Large intestine (tissue), 3 donors: ENCODE measurements at regions not wholly inside any gene's neighbourhood (a gene's known extent, or its start where the extent isn't known, plus 50 kb on each side); places are given as distances from the start of the nearest gene placed in this dataset.
"Not testable (repeated sequence)": the region's sequence is repeated elsewhere in the genome, so short reads cannot be mapped to it uniquely, and the experiment has no call there.

ENCODE experiments used
- DNase-seq, 2 donors: peaks; one replicate each; pipeline versions ENCODE4 v3.0.0 to v3.0.0-alpha.2; 2013
- H3K27ac ChIP-seq: one replicate; pipeline ENCODE4 v1.5.1; 2013; ENCODE audit warnings: low read length
- H3K27me3 ChIP-seq: 2 replicates; pipeline ENCODE4 v1.6.1; 2013; ENCODE audit warnings: low read length; ENCODE audit not compliant: control insufficient read depth, insufficient read depth
- H3K36me3 ChIP-seq: 2 replicates; pipeline ENCODE4 v1.6.1; 2013; ENCODE audit warnings: low read length; ENCODE audit not compliant: control insufficient read depth, insufficient read depth
- H3K4me1 ChIP-seq: one replicate; pipeline ENCODE4 v1.6.1; 2013; ENCODE audit warnings: low read length; ENCODE audit not compliant: control insufficient read depth, insufficient read depth
- H3K4me3 ChIP-seq: one replicate; pipeline ENCODE4 v1.5.1; 2013; ENCODE audit warnings: low read length
- H3K9me3 ChIP-seq: one replicate; pipeline ENCODE4 v1.6.1; 2013; ENCODE audit warnings: mild to moderate bottlenecking, low read depth, low read length, moderate library complexity; ENCODE audit not compliant: control insufficient read depth
- WGBS: methylation state at CpG from one replicate; pipeline ENCODE4 v1.1.5; 2013; ENCODE audit warnings: low lambda C conversion rate; ENCODE audit not compliant: insufficient coverage; 5-methylcytosine and 5-hydroxymethylcytosine counted together

- DNase-seq = no peak
- Histone ChIP-seq H3K4me1 (no peaks in the 10 kb centered on the region), H3K27ac (no peak overlapping the region), H3K36me3 (no peaks in the 10 kb centered on the region), H3K4me3 (no peak overlapping the region), H3K27me3 (no peaks in the 10 kb centered on the region), H3K9me3 (no peaks in the 10 kb centered on the region)
- no CpG with 5 or more reads among the region's 2 CpGs for WGBS
Observed at GRCh38 chr15:87660251-87661129, 596.0 kb downstream of the NTRK3 start.

DNA sequence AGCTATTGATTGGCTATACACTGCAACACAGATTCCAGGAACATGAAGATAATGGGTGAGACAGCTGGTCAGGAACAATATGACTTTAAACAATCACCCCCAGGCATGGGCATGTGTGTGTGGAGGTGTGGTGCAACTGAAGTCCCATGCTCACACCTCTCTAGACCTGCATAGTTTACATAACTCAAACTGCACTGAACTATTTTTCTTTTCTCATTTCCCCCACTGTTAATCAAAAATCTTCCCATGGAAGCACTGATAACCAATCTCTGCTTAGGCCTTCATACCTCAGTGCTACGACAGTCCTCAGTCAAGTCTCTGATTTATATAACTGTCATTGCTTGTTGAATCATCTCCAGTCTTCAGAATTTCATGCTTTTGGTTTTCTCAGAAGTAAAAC is 600.2 kb downstream of the NTRK3 start:
- H3K27me3 ChIP-seq = no peaks in the 10 kb centered on the region
- H3K9me3 ChIP-seq = no peaks in the 10 kb centered on the region
- no peak for DNase-seq
- no peaks in the 10 kb centered on the region for H3K36me3 ChIP-seq
- H3K27ac ChIP-seq = no peak overlapping the region
- no peaks in the 10 kb centered on the region for H3K4me1 ChIP-seq
- no peak overlapping the region for H3K4me3 ChIP-seq
- 100% methylated on average over 1 of the region's 1 CpG for WGBS

DNA sequence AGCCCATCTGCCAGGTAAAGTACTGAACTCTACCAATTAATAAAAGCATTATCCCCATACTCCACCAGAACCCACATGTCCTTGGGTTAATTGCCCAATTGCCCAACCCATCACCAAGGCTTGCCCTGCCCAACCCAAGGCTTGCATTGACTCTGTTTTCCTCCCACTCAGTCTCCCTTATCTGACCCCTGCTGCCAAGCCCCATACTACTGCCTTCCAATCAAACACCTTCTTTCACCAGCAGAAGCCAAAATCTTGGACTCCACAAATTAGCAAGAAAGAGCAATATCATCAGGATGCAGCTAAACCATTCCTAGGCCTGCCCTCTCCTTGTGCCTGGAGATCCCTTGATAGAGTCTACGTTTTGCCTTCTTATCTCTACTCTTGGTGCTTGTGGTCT is 602.9 kb downstream of the NTRK3 start:
- no peak for DNase-seq
- Histone ChIP-seq H3K27ac (no peak overlapping the region), H3K9me3 (no peaks in the 10 kb centered on the region), H3K4me3 (no peak overlapping the region), H3K27me3 (no peaks in the 10 kb centered on the region), H3K4me1 (no peaks in the 10 kb centered on the region), H3K36me3 (no peaks in the 10 kb centered on the region)
- WGBS = no CpG with 5 or more reads among the region's 1 CpG

GRCh38 chr15:87649175-87649574 is 607.4 kb downstream of the NTRK3 start:
- 84% methylated on average over 3 of the region's 4 CpGs for WGBS
- Histone ChIP-seq H3K27me3 (no peaks in the 10 kb centered on the region), H3K4me1 (no peaks in the 10 kb centered on the region), H3K9me3 (no peaks in the 10 kb centered on the region), H3K27ac (no peak overlapping the region), H3K4me3 (no peak overlapping the region), H3K36me3 (no peaks in the 10 kb centered on the region)
- DNase-seq = no peak

DNA sequence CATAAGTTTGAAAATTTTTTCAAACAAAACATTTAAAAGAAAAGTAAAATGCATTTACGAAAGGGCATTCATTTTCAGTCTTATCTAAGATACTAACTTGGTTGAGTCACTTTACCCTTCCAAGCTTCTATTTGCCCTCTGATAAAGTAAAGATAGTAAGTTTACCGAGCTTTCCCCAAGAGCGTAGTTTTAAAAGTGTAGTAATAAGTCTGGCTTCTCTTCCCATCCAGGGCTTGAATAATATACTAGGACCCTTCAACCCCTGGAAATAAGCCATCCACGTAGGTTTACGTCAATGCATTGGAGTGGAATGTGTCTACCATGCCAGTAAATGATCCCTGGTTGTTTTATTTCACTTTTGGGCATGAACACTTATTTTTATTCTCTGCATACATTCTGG is 608.3 kb downstream of the NTRK3 start:
- Histone ChIP-seq H3K9me3 (no peaks in the 10 kb centered on the region), H3K36me3 (no peaks in the 10 kb centered on the region), H3K4me1 (no peaks in the 10 kb centered on the region), H3K27ac (no peak overlapping the region), H3K4me3 (no peak overlapping the region), H3K27me3 (no peaks in the 10 kb centered on the region)
- DNase-seq = no peak
- WGBS = 0% methylated on average over 1 of the region's 5 CpGs

DNA sequence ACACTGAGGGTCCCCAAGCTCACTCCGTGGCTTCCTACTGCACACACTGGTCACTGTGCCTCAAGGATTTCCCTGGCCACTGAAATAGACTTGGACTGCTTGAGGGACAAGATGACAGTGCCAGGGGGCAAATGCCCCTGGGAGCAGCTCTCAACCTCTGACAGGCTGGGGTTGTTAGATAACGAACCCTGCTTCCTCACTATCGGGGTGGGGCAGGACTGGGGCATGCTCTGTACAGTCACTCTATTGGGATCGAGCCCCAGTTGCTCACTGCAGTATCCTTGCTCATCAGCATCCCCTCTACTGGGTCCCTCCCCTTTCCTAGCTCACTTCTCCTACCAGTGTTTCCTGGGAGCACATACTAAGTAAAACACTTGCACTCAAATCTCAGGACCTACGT is 610.8 kb downstream of the NTRK3 start:
- Histone ChIP-seq H3K27ac (no peak overlapping the region), H3K4me1 (no peaks in the 10 kb centered on the region), H3K36me3 (no peaks in the 10 kb centered on the region), H3K27me3 (no peaks in the 10 kb centered on the region), H3K9me3 (no peaks in the 10 kb centered on the region), H3K4me3 (no peak overlapping the region)
- DNase-seq = no peak
- WGBS = no CpG with 5 or more reads among the region's 5 CpGs

GRCh38 chr15:87642997-87643396 is 613.5 kb downstream of the NTRK3 start:
- H3K4me1 ChIP-seq, H3K9me3 ChIP-seq, H3K36me3 ChIP-seq, H3K27ac ChIP-seq, H3K27me3 ChIP-seq, H3K4me3 ChIP-seq, DNase-seq: not testable (repeated sequence)
- no CpG with 5 or more reads among the region's 3 CpGs for WGBS

DNA sequence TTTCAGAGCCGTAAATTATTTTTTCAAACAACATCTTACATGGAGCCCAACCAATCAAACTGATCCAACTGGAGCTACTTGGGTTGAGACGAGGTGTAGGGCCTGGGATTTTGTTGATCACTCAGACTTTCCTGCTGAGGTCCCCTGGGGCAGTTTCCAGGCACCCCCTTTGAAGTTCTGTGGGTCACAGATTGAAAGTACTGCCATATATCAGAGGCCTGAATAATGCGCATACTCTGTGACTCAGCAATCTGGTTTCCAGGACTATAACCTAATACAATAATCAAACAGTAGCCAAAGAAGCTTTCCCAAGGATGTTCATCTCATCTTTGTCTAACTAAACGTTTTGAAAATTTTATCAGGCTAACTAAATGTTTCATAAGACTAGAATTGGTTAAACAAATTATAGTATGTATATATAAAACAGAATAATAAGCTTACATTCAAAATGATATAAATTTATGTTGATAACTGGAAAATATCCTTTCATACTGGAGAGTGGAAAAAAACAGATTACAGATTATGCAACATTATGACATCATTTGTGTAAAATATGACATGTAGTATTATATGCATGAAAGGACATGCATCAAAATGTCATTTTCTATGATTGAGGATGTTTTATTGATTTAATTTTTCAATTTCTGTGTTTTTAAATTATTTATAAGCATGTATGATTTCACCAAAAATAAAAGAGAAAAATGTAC is 617.1 kb downstream of the NTRK3 start:
- Histone ChIP-seq H3K36me3 (no peaks in the 10 kb centered on the region), H3K4me1 (no peaks in the 10 kb centered on the region), H3K4me3 (no peak overlapping the region), H3K9me3 (no peaks in the 10 kb centered on the region), H3K27ac (no peak overlapping the region), H3K27me3 (no peaks in the 10 kb centered on the region)
- no peak for DNase-seq
- no CpG with 5 or more reads among the region's 4 CpGs for WGBS

GRCh38 chr15:87638554-87639083 is 617.9 kb downstream of the NTRK3 start:
- H3K4me3 ChIP-seq = no peak overlapping the region
- H3K9me3 ChIP-seq = no peaks in the 10 kb centered on the region
- H3K36me3 ChIP-seq = no peaks in the 10 kb centered on the region
- no CpG with 5 or more reads among the region's 3 CpGs for WGBS
- no peak for DNase-seq
- no peaks in the 10 kb centered on the region for H3K27me3 ChIP-seq
- no peak overlapping the region for H3K27ac ChIP-seq
- no peaks in the 10 kb centered on the region for H3K4me1 ChIP-seq

- WGBS = no CpG with 5 or more reads among the region's 1 CpG
- no peaks in the 10 kb centered on the region for H3K36me3 ChIP-seq
- H3K27ac ChIP-seq = no peak overlapping the region
- H3K9me3 ChIP-seq = no peaks in the 10 kb centered on the region
- H3K4me3 ChIP-seq = no peak overlapping the region
- no peaks in the 10 kb centered on the region for H3K27me3 ChIP-seq
- DNase-seq = no peak
- H3K4me1 ChIP-seq = no peaks in the 10 kb centered on the region
Observed at GRCh38 chr15:87634361-87634760, 622.2 kb downstream of the NTRK3 start.
